Upper lobe of left lung (tissue), 4 donors: ENCODE measurements at regions not wholly inside any gene's neighbourhood (a gene's known extent, or its start where the extent isn't known, plus 50 kb on each side); places are given as distances from the start of the nearest gene placed in this dataset.

Experiments
- POLR2A ChIP-seq, 4 donors: fragments of 450-650 bp; IDR thresholded peaks; one replicate each; pipeline ENCODE4 v1.5.1; 2016 to 2017; ENCODE audit warnings: antibody characterized with exemption in 4 of 4, mild to moderate bottlenecking in 2 of 4
- POLR2AphosphoS5 ChIP-seq, 2 donors: sonication (generic); formaldehyde crosslinking; IDR thresholded peaks; one replicate each; pipeline ENCODE4 v1.5.1; 2017; ENCODE audit warnings: antibody characterized with exemption in 2 of 2
- TF ChIP-seq, protein P1 (sequence below), 6 experiments: fragments of 450-650 bp in 4 of 6; fragments of 200-600 bp in 2 of 6; sonication (generic) in 2 of 6; IDR thresholded peaks; one replicate each; pipeline ENCODE4 v1.5.1; 2016 to 2019; ENCODE audit warnings: antibody characterized with exemption in 6 of 6

DNA sequence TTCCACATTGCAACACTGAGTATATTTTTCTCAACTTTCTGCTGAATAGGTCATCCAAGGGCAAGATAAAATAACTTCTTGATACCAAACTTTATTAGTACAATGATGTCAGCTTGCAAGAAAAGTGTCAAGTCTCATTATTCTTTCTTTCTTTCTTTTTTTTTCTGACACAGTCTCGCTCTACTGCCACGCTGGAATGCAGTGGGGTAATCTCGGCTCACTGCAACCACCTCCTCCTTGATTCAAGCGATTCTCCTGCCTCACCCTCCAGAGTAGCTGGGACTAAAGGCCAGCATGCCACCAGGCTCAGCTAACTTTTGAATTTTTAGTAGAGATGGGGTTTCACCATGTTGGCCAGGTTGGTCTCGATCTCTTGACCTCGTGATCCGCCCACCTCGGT, 523.4 kb downstream of the FSCB start:
- TF ChIP-seq, protein P1, sequence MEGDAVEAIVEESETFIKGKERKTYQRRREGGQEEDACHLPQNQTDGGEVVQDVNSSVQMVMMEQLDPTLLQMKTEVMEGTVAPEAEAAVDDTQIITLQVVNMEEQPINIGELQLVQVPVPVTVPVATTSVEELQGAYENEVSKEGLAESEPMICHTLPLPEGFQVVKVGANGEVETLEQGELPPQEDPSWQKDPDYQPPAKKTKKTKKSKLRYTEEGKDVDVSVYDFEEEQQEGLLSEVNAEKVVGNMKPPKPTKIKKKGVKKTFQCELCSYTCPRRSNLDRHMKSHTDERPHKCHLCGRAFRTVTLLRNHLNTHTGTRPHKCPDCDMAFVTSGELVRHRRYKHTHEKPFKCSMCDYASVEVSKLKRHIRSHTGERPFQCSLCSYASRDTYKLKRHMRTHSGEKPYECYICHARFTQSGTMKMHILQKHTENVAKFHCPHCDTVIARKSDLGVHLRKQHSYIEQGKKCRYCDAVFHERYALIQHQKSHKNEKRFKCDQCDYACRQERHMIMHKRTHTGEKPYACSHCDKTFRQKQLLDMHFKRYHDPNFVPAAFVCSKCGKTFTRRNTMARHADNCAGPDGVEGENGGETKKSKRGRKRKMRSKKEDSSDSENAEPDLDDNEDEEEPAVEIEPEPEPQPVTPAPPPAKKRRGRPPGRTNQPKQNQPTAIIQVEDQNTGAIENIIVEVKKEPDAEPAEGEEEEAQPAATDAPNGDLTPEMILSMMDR (IDR thresholded peaks at IDR 0.05), result no peak
- TF ChIP-seq POLR2A (IDR thresholded peaks at IDR 0.05), result no peak
- TF ChIP-seq POLR2AphosphoS5 (IDR thresholded peaks at IDR 0.05), result no peak
